Skeletal muscle cell (primary cell): ENCODE measurements at regions not wholly inside any gene's neighbourhood (a gene's known extent, or its start where the extent isn't known, plus 50 kb on each side); places are given as distances from the start of the nearest gene placed in this dataset.
A peak's percentile ranks its signal among the peaks of the same experiment; 100 is the strongest.

Experiments
- DNase-seq: peaks from one replicate; pipeline ENCODE4 v3.0.0-alpha.2; 2010; ENCODE audit warnings: low read depth
- H3K4me3 ChIP-seq: 2 replicates; pipeline ENCODE4 v1.5.1; 2011; ENCODE audit warnings: low read depth, mild to moderate bottlenecking, control low read depth, low read length, moderate library complexity

DNA sequence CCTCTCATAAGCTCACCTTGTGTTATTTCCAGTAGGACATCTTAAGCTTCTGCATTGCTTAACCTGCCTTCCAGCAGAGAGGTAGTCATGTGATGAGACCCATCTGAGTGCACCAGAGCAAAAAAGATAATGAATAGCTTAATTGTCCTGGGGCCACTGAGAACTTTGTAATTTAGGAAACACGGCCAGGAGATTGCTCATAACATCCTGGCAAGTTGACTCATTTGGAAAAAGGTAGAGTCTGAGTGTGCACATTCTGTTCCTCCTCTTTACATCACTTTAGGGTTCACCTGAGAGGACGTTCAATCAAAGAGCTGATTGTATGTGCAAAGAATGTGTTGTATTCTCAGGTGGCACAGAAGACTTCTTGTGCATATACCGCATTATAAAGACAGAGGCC, 830.2 kb upstream of the SOX11 start:
- no peak for DNase-seq
- no peak overlapping the region for H3K4me3 ChIP-seq

DNA sequence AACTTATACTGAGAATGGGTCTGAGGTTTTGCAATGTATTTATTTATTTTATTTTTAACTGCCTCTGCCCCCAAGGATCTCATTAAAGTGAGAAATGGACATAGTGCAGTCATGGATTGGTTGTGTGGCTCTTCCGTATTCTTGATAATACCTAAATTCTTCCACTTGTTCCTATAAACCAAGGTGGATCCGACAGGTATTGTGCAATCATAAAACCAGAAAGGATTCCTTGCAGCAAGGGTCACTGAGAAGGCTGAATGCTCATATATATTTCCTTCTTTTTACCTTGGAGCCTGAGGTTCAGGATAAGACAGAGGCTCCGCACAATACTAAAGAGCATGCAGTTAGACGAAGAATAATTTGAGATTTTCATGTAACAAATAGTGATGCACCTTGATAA, 826.0 kb upstream of the SOX11 start:
- no peak overlapping the region for H3K4me3 ChIP-seq
- DNase-seq, result no peak

DNA sequence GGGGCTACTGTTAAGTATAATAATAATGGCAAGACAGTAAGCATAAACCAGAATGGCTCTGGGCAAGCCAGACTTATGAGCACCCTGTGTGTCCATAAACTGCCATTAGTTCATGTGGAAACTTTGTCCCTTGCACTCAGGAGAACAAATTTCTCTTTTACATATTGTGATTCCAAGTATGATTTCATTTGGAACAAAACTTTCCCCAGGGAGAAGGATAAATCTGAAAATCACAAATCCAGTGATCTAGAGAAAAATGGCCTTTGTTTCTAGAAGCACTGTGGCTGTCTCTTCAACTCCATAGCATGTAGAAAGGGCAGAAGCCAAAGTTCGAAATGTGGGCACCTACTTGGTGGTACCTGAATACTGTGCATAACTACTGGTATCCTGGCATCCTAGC, 823.7 kb upstream of the SOX11 start:
- no peak overlapping the region for H3K4me3 ChIP-seq
- no peak for DNase-seq

GRCh38 chr2:4869154-4869553, 823.0 kb upstream of the SOX11 start:
- no peak overlapping the region for H3K4me3 ChIP-seq

GRCh38 chr2:4873364-4873763, 818.8 kb upstream of the SOX11 start:
- DNase-seq, result no peak
- no peak overlapping the region for H3K4me3 ChIP-seq

More at GRCh38 chr2:4869154-4869553, 823.0 kb upstream of the SOX11 start:
- no peak for DNase-seq

DNA sequence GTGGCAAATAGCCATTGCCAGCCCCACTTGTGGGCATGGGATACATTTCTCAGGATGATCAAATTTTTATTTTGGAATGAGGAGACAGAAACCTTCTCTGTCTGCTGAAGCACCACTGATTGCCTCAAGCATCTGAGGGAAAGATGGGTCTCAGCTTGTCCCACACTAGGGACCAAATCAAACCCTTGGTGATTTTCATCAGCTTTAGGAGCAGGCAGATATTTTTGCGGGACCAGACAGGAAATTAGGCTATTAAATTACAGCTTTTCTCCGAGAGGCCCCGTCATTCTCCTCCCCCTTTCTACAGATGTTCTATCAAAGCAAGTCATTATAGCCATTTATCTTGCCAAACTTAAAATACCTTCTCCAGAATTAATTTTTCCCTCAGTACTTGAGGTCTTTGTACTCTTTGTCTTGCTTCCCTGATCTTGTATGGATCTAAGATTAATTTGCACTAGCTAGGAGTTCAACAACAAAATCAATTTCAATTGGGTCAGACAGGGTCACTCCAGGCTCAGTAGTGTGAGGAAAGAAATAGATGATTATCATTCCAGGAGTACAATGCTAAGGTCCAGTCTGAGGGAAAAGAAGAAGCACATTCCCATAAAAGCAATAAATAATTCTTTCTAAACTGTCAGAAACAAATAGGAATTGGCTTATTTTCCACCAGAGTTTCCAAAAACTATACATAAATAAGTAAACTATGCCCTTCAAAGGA, 818.1 kb upstream of the SOX11 start:
- H3K4me3 ChIP-seq, result no peak overlapping the region
- DNase-seq, result no peak

GRCh38 chr2:4882421-4882820, 809.8 kb upstream of the SOX11 start:
- H3K4me3 ChIP-seq, result no peak overlapping the region
- no peak for DNase-seq

DNA sequence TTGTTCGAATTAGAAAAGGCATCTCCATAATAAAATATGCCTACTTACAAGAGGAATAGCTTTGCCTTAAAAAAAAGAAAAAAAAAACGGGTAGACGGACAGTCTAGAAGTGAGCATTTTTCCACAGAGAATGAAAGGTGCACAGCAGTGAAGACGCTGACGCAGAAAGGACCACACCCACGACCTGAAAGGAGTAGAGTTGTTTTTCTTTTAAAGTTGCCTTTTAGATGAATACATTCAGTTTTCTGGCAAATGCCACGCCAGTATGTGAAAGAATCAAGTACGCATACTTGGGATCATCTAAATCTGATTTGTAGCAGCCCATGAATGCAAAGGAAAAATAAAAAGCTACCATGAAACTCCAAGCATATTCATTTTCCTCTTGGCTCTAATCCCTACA, 809.2 kb upstream of the SOX11 start:
- no peak for DNase-seq
- H3K4me3 ChIP-seq, result no peak overlapping the region

DNA sequence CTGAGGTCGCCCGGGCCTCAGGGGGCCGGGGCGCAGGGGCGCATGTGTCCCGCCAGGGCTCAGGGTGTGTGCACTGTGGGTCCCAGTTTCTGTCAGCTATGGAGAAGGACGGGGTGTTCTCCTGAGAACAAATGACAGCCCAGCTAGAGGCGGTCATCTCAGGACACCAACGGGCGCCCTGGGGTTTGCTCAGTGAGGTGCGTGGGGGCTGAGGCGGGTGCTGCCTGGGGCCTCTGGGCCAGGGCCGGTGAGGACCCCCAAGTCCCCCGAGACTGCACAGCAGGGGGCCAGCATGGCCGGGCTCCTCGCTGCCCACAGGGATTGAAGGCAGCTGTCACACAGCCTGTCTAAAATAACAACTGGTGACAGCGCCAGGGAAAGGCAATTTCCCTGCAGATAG, 808.8 kb upstream of the SOX11 start:
- no peak overlapping the region for H3K4me3 ChIP-seq
- DNase-seq, result no peak

DNA sequence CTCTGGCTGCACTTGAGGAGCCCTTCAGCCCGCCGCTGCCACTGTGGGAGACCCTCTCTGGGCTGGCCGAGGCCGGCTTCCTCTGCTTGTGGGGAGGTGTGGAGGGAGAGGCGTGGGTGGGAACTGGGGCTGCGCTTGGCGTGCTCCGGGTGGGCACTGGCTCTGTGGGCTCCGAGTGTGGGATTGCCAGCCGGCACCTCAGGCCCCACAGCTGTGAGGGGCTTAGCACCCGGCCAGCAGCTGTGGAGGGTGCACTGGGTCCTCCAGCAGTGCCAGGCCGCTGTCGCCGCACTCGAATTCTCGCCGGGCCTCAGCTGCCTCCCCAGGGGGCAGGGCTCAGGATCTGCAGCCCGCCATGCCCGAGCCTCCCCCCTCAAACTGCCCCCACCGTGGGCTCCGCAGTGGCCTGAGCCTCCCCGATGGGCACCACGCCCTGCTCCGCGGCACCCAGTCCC, 808.0 kb upstream of the SOX11 start:
- no peak overlapping the region for H3K4me3 ChIP-seq
- DNase-seq, result no peak

GRCh38 chr2:4891394-4891793, 800.8 kb upstream of the SOX11 start:
- DNase-seq, result no peak
- H3K4me3 ChIP-seq, result no peak overlapping the region

DNA sequence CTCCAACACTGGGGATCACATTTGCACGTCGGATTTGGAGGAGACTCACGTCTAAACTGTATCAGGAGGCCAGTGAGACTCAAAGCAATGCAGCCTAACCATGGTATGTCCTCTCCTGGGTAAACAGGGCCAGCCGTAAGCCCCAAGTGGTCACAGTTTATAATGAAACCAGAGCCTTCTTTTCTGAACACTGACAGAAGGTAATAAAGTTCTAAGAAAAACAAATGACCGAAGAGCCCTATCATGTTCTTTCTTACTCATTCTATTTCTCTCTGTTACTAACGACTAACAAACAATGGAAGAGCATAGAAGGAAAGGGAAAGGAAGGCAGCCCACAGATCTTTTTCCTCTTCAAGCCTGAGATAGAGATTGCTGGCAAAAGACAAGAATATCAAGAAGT, 796.8 kb upstream of the SOX11 start:
- DNase-seq, result no peak
- no peak overlapping the region for H3K4me3 ChIP-seq

DNA sequence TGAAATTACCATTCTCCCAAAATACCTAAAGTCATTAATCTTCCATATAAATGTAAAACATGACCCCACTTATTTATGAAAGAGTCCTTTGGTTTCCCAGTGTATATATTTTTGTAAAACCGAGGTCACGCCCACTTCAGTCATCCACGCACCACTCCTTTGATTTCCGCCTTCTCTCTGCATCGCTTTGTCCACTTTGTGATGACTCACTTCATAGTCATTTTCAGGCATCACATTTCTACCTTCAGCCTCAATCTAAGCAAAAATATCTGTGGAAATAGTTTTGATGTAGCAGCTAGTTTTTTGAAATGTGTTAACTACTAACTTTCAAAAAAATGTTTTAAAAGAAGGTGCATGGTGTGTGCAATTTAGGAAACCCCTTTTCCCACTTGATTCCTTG, 793.5 kb upstream of the SOX11 start:
- DNase-seq, result no peak
- no peak overlapping the region for H3K4me3 ChIP-seq

- no peak for DNase-seq
- H3K4me3 ChIP-seq, result no peak overlapping the region
Measured at GRCh38 chr2:4900242-4900641, 791.9 kb upstream of the SOX11 start.

GRCh38 chr2:4900861-4901770, 791.1 kb upstream of the SOX11 start:
- no peak overlapping the region for H3K4me3 ChIP-seq
- no peak for DNase-seq

DNA sequence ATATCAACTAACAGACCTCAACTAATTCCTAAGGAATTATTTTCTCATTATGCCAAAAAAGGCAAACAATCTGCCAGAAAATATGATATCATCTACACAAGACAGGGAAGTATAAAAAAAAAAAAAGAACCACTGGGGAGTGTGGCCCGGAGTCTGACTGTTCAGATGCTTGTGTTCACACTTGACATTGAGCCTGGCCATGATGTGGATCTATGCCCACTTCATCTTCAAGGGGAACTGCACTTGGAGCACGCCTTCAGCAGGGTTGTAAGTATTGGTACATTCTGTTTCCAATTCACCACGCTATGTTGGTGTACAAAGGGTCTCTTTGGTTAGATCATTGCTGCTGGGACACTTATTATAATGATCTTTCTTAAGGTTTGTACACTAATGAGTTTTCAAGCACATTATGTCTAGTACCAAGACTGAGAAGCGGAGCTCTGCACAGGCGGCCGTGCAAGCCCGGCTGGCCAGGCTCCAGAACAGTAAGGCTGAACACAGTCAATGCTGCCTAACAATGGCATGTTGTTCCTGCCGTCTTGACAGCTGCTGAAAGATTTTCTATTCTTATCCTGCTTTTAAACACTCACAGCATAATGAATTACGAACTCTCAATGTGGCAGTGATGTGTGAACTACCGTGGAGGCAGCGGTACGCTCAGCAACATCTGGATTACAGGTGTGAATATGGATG, 788.4 kb upstream of the SOX11 start:
- DNase-seq, result no peak
- no peak overlapping the region for H3K4me3 ChIP-seq

DNA sequence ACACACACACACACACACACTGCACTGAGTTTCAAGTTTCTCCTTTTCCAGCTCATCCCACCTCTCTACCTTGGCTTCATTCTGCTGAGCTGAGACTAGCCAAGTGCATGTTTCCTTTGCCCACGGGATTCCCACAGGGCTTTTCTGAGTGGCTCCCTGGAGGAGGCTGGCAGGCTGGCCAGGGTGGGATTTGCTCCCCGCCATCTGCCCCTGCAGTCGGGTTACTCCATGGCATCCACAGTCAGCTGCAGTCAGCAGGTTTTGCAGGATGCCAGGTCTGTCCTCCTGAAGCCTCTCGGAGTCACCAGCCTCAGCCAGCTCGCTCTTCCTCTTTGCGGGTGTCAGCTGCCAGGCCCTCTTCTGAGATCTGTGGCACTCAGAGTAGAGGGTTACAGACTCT, 783.7 kb upstream of the SOX11 start:
- H3K4me3 ChIP-seq, result no peak overlapping the region
- DNase-seq, result no peak

GRCh38 chr2:4909346-4910009, 782.7 kb upstream of the SOX11 start:
- no peak overlapping the region for H3K4me3 ChIP-seq
- no peak for DNase-seq

DNA sequence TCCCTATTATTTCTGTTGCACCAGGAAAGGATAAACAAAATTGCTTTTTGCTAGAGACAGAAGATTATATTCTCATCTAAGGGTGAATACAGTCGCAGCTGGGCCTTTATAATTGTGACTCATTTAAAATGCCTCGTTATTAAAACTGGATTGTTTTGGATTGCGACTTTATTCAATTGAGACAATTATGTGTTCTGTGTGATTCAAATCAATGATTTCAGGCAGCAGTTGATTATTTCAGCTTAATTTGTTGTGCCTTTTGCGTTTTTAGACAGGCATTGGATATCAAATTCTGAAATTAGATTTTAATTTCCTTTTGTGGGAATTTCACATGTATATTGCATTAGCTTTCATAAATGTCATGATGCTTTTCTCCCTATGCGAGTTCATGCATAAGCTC, 778.1 kb upstream of the SOX11 start:
- no peak for DNase-seq

DNA sequence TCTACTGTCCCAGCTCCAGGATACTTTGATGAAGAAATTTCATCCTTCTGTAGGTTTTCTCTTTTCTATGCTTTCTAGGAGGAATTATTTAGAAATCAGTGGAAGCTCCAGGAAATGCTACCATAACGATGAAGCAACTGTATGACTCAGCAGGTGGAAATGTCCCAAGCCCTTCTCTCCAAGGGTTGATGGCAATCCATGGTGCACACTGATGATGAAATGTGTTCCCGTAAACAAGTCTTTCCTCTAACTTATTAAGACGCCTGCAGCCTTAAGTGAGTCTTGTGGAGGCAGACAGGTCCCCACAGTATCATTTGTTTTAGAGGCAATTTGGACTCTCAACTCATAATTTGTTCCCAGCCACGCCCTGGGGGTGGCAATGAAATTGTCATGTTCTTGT, 777.6 kb upstream of the SOX11 start:
- H3K4me3 ChIP-seq, result no peak overlapping the region
- peak; percentile 36 for DNase-seq

More for the DNA sequence above, 778.1 kb upstream of the SOX11 start:
- H3K4me3 ChIP-seq, result no peak overlapping the region
